ENCODE measurements at regions not wholly inside any gene's neighbourhood (a gene's known extent, or its start where the extent isn't known, plus 50 kb on each side); places are given as distances from the start of the nearest gene placed in this dataset.

GRCh38 chr21:33127868-33128242 lies 57.9 kb downstream of the OLIG1 start:
- H2AFZ ChIP-seq = no peak overlapping the region
- H3K9me2 ChIP-seq (ENCODE audit: insufficient read depth) = no peaks in the 10 kb centered on the region
- peak overlapping the region; percentile 74 for H3K4me2 ChIP-seq
- H4K20me1 ChIP-seq (replicated peaks; ENCODE audit: insufficient read depth) = no peaks in the 10 kb centered on the region
- TF ChIP-seq JUNB (IDR thresholded peaks at IDR 0.05; ENCODE audit: unreplicated experiment) (no peak), CREB1 (CRISPR knock-in tag; IDR thresholded peaks at IDR 0.05; ENCODE audit: low read depth) (no peak), REST (IDR thresholded peaks at IDR 0.05; ENCODE audit: unreplicated experiment) (no peak), EZH2phosphoT487 (IDR thresholded peaks at IDR 0.05; ENCODE audit: unreplicated experiment) (no peak), NANOG (IDR thresholded peaks at IDR 0.05; ENCODE audit: borderline replicate concordance) (no peak), CTCF (conservative IDR thresholded peaks at IDR 0.05; ENCODE audit: low read depth in 2 of 2) (no peak)
- no peaks in the 10 kb centered on the region for H3K79me2 ChIP-seq (replicated peaks; ENCODE audit: insufficient read depth)
- 0 out of 2 replicates have a peak, but pooled peaks cover 2% of the 10 kb centered on the region for H3F3A ChIP-seq (replicated peaks; ENCODE audit: low read depth)
- Mint-ChIP-seq H3K36me3 (ENCODE audit: low read depth) (no peaks in the 10 kb centered on the region), H3K27me3 (ENCODE audit: insufficient read depth, low read depth, poor library complexity) (peaks cover 4% of the 10 kb centered on the region), H3K27ac (no peak overlapping the region), H3K9me3 (no peaks in the 10 kb centered on the region), H3K4me1 (peaks cover 31% of the 10 kb centered on the region), H3K4me3 (0 out of 3 replicates have a peak overlapping the region, but pooled peaks have one; percentile 58)
- H3K27me3 ChIP-seq (ENCODE audit: insufficient read depth) = peaks cover 17% of the 10 kb centered on the region; the same call in 1 of the 2 replicates
- H3K27ac ChIP-seq (ENCODE audit: low read depth) = no peak overlapping the region
- H3K36me3 ChIP-seq (ENCODE audit: insufficient read depth) = no peaks in the 10 kb centered on the region
- peak overlapping the region; percentile 46 for H3K4me3 ChIP-seq
- DNase-seq (ENCODE audit: low spot score) (peak; percentile 35), ATAC-seq (peak; percentile 45)
- H3K4me1 ChIP-seq (ENCODE audit: insufficient read depth) = peaks cover 32% of the 10 kb centered on the region

- H3K4me1 ChIP-seq (ENCODE audit: insufficient read depth) = peaks cover 32% of the 10 kb centered on the region
- no peaks in the 10 kb centered on the region for H3K36me3 ChIP-seq (ENCODE audit: insufficient read depth)
- H3K9me2 ChIP-seq (ENCODE audit: insufficient read depth) = no peaks in the 10 kb centered on the region
- no peak overlapping the region for H3K27ac Mint-ChIP-seq
- H3K36me3 Mint-ChIP-seq (ENCODE audit: low read depth) = no peaks in the 10 kb centered on the region
- ATAC-seq (no peak), DNase-seq (ENCODE audit: low spot score) (no peak)
- no peak overlapping the region for H3K4me3 ChIP-seq
- H3K27me3 ChIP-seq (ENCODE audit: insufficient read depth) = peaks cover 17% of the 10 kb centered on the region; the same call in 1 of the 2 replicates
- H3F3A ChIP-seq (replicated peaks; ENCODE audit: low read depth) = 0 out of 2 replicates have a peak, but pooled peaks cover 2% of the 10 kb centered on the region
- no peaks in the 10 kb centered on the region for H3K79me2 ChIP-seq (replicated peaks; ENCODE audit: insufficient read depth)
- H3K4me1 Mint-ChIP-seq = peaks cover 33% of the 10 kb centered on the region
- H3K4me3 Mint-ChIP-seq = no peak overlapping the region
- no peaks in the 10 kb centered on the region for H3K9me3 Mint-ChIP-seq
- no peak overlapping the region for H3K4me2 ChIP-seq
- no peak overlapping the region for H3K27ac ChIP-seq (ENCODE audit: low read depth)
- H2AFZ ChIP-seq = no peak overlapping the region
- no peaks in the 10 kb centered on the region for H4K20me1 ChIP-seq (replicated peaks; ENCODE audit: insufficient read depth)
- TF ChIP-seq CTCF (conservative IDR thresholded peaks at IDR 0.05; ENCODE audit: low read depth in 2 of 2) = no peak
- no peak for TF ChIP-seq ETS1 (IDR thresholded peaks at IDR 0.05)
- H3K27me3 Mint-ChIP-seq (ENCODE audit: insufficient read depth, low read depth, poor library complexity) = peaks cover 4% of the 10 kb centered on the region
These were observed 58.6 kb downstream of the OLIG1 start for GRCh38 chr21:33128538-33128937.
